SK-N-MC (cell line): ENCODE measurements at regions not wholly inside any gene's neighbourhood (a gene's known extent, or its start where the extent isn't known, plus 50 kb on each side); places are given as distances from the start of the nearest gene placed in this dataset.

ENCODE experiments used
- EZH2 ChIP-seq: fragments of 200-600 bp; sonication (generic); IDR thresholded peaks from one replicate; pipeline ENCODE4 v1.6.1; 2017; ENCODE audit warnings: antibody characterized with exemption
- FOXP2 ChIP-seq: optimal IDR thresholded peaks from 2 replicates; pipeline ENCODE3; 2011; ENCODE audit warnings: mild to moderate bottlenecking, moderate library complexity; ENCODE audit not compliant: insufficient read depth; ENCODE audit errors: extremely low read length, control extremely low read depth
- POLR2AphosphoS5 ChIP-seq: IDR thresholded peaks from 2 replicates; pipeline ENCODE4 v1.6.1; 2012; ENCODE audit warnings: mild to moderate bottlenecking, low read depth, low read length, borderline replicate concordance

DNA sequence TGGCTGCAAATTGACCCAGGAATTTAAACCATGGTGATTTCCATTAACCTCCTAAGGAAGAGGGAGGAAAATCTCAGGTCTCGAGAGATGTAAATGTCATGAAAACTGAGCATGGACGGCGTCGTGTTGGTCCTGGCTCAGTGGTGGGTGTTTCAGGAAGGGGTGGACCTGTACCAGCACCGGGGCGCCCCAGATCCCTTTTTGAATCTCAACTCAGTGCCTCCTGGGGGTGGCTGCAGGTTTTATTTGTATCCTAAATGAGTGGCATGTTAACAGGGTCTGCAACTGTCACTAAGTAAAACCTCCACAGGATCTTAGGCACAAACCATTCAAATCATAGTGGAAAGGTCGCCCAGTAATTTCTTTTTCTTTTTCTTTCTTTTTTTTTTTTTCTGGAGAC lies 101.3 kb downstream of the ASCL4 start:
- no peak for TF ChIP-seq EZH2
- no peak for TF ChIP-seq POLR2AphosphoS5
- no peak for TF ChIP-seq FOXP2
